ENCODE measurements at regions not wholly inside any gene's neighbourhood (a gene's known extent, or its start where the extent isn't known, plus 50 kb on each side); places are given as distances from the start of the nearest gene placed in this dataset.

GRCh38 chr13:62829486-62829885, 1413.8 kb upstream of the PCDH20 start:
- Histone ChIP-seq H3K36me3 (replicated peaks in 1 of 2; ENCODE audit: insufficient read depth in 1 of 2, low read depth in 2 of 2) (no peaks in the 10 kb centered on the region), H3K4me1 (no peaks in the 10 kb centered on the region), H3K27ac (no peak overlapping the region), H3K27me3 (no peaks in the 10 kb centered on the region), H3K9me3 (no peaks in the 10 kb centered on the region), H3K4me3 (no peak overlapping the region)
- ATAC-seq (no peak), DNase-seq (no peak)
- intact Hi-C loops (cut with DNase I): no loop called here
- 76 to 84% methylated on average over 2 of the region's 2 CpGs for WGBS, 2 donors
- TF ChIP-seq POLR2A (IDR thresholded peaks at IDR 0.05): no peak
- TF ChIP-seq CTCF (IDR thresholded peaks at IDR 0.05): no peak

- no peaks in the 10 kb centered on the region for H3K4me1 ChIP-seq
- H3K4me3 ChIP-seq: no peak overlapping the region
- no peaks in the 10 kb centered on the region for H3K36me3 ChIP-seq (replicated peaks in 1 of 2; ENCODE audit: insufficient read depth in 1 of 2, low read depth in 2 of 2)
- 79 to 83% methylated on average over 5 of the region's 5 CpGs for WGBS, 2 donors
- intact Hi-C loops (cut with DNase I): no loop called here
- no peaks in the 10 kb centered on the region for H3K27me3 ChIP-seq
- H3K9me3 ChIP-seq: no peaks in the 10 kb centered on the region
- no peak overlapping the region for H3K27ac ChIP-seq
- DNase-seq: peak in 1 of 4 donors; percentile 14
- TF ChIP-seq POLR2A (IDR thresholded peaks at IDR 0.05) (no peak), CTCF (IDR thresholded peaks at IDR 0.05) (no peak)
- ATAC-seq: no peak
Measured at GRCh38 chr13:62799931-62800436, 1384.3 kb upstream of the PCDH20 start.

GRCh38 chr13:62799038-62799535, 1383.4 kb upstream of the PCDH20 start:
- DNase-seq: no peak
- no peak overlapping the region for H3K27ac ChIP-seq
- H3K36me3 ChIP-seq (replicated peaks in 1 of 2; ENCODE audit: insufficient read depth in 1 of 2, low read depth in 2 of 2): no peaks in the 10 kb centered on the region
- no peak for TF ChIP-seq POLR2A (IDR thresholded peaks at IDR 0.05)
- TF ChIP-seq CTCF (IDR thresholded peaks at IDR 0.05): no peak
- H3K27me3 ChIP-seq: no peaks in the 10 kb centered on the region
- H3K4me3 ChIP-seq: no peak overlapping the region
- no peaks in the 10 kb centered on the region for H3K4me1 ChIP-seq
- intact Hi-C loops (cut with DNase I): no loop called here
- no peak for ATAC-seq
- WGBS, 2 donors: 83 to 91% methylated on average over 3 to 7 of the region's 8 CpGs
- no peaks in the 10 kb centered on the region for H3K9me3 ChIP-seq

- ATAC-seq (no peak), DNase-seq (no peak)
- intact Hi-C loops (cut with DNase I): no loop called here
- Histone ChIP-seq H3K9me3 (no peaks in the 10 kb centered on the region), H3K27me3 (no peaks in the 10 kb centered on the region), H3K4me1 (no peaks in the 10 kb centered on the region), H3K36me3 (replicated peaks in 1 of 2; ENCODE audit: insufficient read depth in 1 of 2, low read depth in 2 of 2) (no peaks in the 10 kb centered on the region), H3K27ac (no peak overlapping the region), H3K4me3 (no peak overlapping the region)
- 22 to 24% methylated on average over 1 of the region's 1 CpG for WGBS, 2 donors
- TF ChIP-seq POLR2A (IDR thresholded peaks at IDR 0.05) (no peak), CTCF (IDR thresholded peaks at IDR 0.05) (no peak)
Measured at GRCh38 chr13:62793850-62794249, 1378.2 kb upstream of the PCDH20 start.

- Histone ChIP-seq H3K4me3 (no peak overlapping the region), H3K4me1 (no peaks in the 10 kb centered on the region), H3K9me3 (no peaks in the 10 kb centered on the region), H3K27me3 (no peaks in the 10 kb centered on the region), H3K36me3 (replicated peaks in 1 of 2; ENCODE audit: insufficient read depth in 1 of 2, low read depth in 2 of 2) (no peaks in the 10 kb centered on the region), H3K27ac (no peak overlapping the region)
- ATAC-seq (no peak), DNase-seq (no peak)
- intact Hi-C loops (cut with DNase I): no loop called here
- TF ChIP-seq CTCF (IDR thresholded peaks at IDR 0.05) (no peak), POLR2A (IDR thresholded peaks at IDR 0.05) (no peak)
- WGBS, 2 donors: 68 to 71% methylated on average over 1 of the region's 1 CpG
Measured at GRCh38 chr13:62781866-62782265, 1366.2 kb upstream of the PCDH20 start.
